ENCODE measurements at regions not wholly inside any gene's neighbourhood (a gene's known extent, or its start where the extent isn't known, plus 50 kb on each side); places are given as distances from the start of the nearest gene placed in this dataset.

DNA sequence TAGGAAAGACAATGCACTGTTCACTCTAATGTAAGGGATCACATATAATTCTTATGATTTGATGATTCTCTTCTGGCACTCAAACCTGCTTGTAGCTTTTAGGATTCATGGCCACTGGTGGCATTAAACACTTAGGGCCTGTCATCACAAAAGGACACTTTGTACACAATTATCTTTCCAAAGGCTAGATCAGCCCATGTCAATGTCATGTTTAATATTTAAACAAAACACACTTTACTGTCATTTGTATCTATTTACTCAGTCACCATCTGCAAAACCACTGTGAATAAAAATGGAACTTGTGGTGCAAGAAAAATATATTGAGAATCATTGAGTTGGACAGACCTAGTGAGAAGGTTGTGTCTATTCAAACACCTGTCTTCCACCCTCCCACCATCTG is 83.6 kb upstream of the TTC29 start:
- TF ChIP-seq, protein P1, sequence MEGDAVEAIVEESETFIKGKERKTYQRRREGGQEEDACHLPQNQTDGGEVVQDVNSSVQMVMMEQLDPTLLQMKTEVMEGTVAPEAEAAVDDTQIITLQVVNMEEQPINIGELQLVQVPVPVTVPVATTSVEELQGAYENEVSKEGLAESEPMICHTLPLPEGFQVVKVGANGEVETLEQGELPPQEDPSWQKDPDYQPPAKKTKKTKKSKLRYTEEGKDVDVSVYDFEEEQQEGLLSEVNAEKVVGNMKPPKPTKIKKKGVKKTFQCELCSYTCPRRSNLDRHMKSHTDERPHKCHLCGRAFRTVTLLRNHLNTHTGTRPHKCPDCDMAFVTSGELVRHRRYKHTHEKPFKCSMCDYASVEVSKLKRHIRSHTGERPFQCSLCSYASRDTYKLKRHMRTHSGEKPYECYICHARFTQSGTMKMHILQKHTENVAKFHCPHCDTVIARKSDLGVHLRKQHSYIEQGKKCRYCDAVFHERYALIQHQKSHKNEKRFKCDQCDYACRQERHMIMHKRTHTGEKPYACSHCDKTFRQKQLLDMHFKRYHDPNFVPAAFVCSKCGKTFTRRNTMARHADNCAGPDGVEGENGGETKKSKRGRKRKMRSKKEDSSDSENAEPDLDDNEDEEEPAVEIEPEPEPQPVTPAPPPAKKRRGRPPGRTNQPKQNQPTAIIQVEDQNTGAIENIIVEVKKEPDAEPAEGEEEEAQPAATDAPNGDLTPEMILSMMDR (IDR thresholded peaks at IDR 0.05) = no peak
- no peak for TF ChIP-seq POLR2A (IDR thresholded peaks at IDR 0.05)

All from Peyer's patch (tissue), 4 donors.